HepG2 (cell line): ENCODE measurements at regions not wholly inside any gene's neighbourhood (a gene's known extent, or its start where the extent isn't known, plus 50 kb on each side); places are given as distances from the start of the nearest gene placed in this dataset.

Experiments
- ATAC-seq: fragments of 200-7000 bp; cut with Tn5 transposase; 3 replicates; pipeline ENCODE4 v1.9.1; 2020; ENCODE audit warnings: mild to moderate bottlenecking, moderate library complexity
- BruUV-seq: library from RNA; stranded (reverse); fragments of 400-500 nt; replicated peaks from 2 replicates; lab custom pipeline; 2021; lab: Mats Ljungman, UMichigan
- CTCF ChIA-PET: fragments of 300-600 bp; formaldehyde crosslinking; extraction: SDS; loops from one replicate; lab custom pipeline; 2021; ENCODE audit warnings: low total read pairs, inconsistent platforms, low intra/inter-chr PET ratio; lab: Yijun Ruan, JAX
- POLR2A ChIA-PET: fragments of 350-600 bp; sonication (Branson Sonifier 250); formaldehyde crosslinking; loops from one replicate; lab custom pipeline; 2020; ENCODE audit warnings: antibody characterized with exemption, inconsistent platforms; lab: Yijun Ruan, JAX
- DNase-seq: peaks from one replicate; pipeline ENCODE4 v3.0.0-alpha.2; 2015; ENCODE audit warnings: low spot score
- FAIRE-seq: peaks from 3 replicates; lab custom pipeline; 2011; peaks lifted over from hg19 to GRCh38; lab: Jason Lieb, UNC
- H2AFZ ChIP-seq: one replicate; pipeline ENCODE4 v1.6.1; 2011; ENCODE audit warnings: low read length, inconsistent platforms
- H3K27ac ChIP-seq: fragments of 300-600 bp; 3 replicates; pipeline ENCODE4 v1.8.0; 2011; ENCODE audit warnings: mixed run types, mild to moderate bottlenecking, mixed read lengths, low read length, inconsistent platforms; ENCODE audit not compliant: insufficient read depth; ENCODE audit errors: extremely low read length
- H3K27me3 ChIP-seq, 2 experiments: fragments of 200-600 bp in 1 of 2; 2 replicates in 1 of 2; 3 replicates in 1 of 2; pipeline versions ENCODE4 v1.6.0 to v1.8.0; 2011; ENCODE audit warnings: low read length in 2 of 2, mild to moderate bottlenecking in 2 of 2, moderate library complexity in 2 of 2, inconsistent platforms in 1 of 2; ENCODE audit not compliant: insufficient read depth in 2 of 2, control insufficient read depth in 1 of 2
- H3K36me3 ChIP-seq, 2 experiments: fragments of 200-600 bp in 1 of 2; replicated peaks in 1 of 2; 2 replicates in 1 of 2; 3 replicates in 1 of 2; pipeline versions ENCODE4 v1.5.1 to v1.8.0; 2011; ENCODE audit warnings: low read length in 2 of 2, inconsistent platforms in 1 of 2; ENCODE audit not compliant: insufficient read depth in 2 of 2, control insufficient read depth in 1 of 2
- H3K4me1 ChIP-seq: 2 replicates; pipeline ENCODE4 v1.5.1; 2012; ENCODE audit warnings: low read length, inconsistent platforms; ENCODE audit not compliant: insufficient read depth
- H3K4me2 ChIP-seq: 2 replicates; pipeline ENCODE4 v1.6.0; 2011; ENCODE audit warnings: low read depth, low read length, inconsistent platforms
- H3K4me3 ChIP-seq, 3 experiments: fragments of 200-600 bp in 1 of 3; sonication (generic), shearing (Covaris generic) in 1 of 3; replicated peaks in 1 of 3; 2 replicates each; pipeline ENCODE4 v1.5.1; 2011 to 2016; ENCODE audit warnings: low read length in 3 of 3, inconsistent platforms in 2 of 3, low read depth in 2 of 3, mild to moderate bottlenecking in 2 of 3, control low read depth in 1 of 3, mixed read lengths in 1 of 3; ENCODE audit not compliant: insufficient read depth in 1 of 3
- H3K79me2 ChIP-seq: one replicate; pipeline ENCODE4 v1.6.1; 2011; ENCODE audit warnings: low read length, inconsistent platforms; ENCODE audit not compliant: insufficient read depth
- H3K9ac ChIP-seq: 2 replicates; pipeline ENCODE4 v1.6.0; 2011; ENCODE audit warnings: mild to moderate bottlenecking, low read depth, low read length, inconsistent platforms; ENCODE audit not compliant: insufficient read depth
- H3K9me3 ChIP-seq: 2 replicates; pipeline ENCODE4 v1.5.1; 2012; ENCODE audit warnings: mild to moderate bottlenecking, low read length
- H4K20me1 ChIP-seq: 2 replicates; pipeline ENCODE4 v1.6.0; 2011; ENCODE audit warnings: inconsistent platforms, mild to moderate bottlenecking, low read length, moderate library complexity; ENCODE audit not compliant: insufficient read depth
- ATM ChIP-seq: fragments of 450-650 bp; IDR thresholded peaks from 2 replicates; pipeline ENCODE4 v1.7.1; 2017; ENCODE audit warnings: mild to moderate bottlenecking, borderline replicate concordance
- HNRNPUL1 ChIP-seq: fragments of 200-400 bp; formaldehyde crosslinking; IDR thresholded peaks from 2 replicates; pipeline ENCODE4 v1.6.1; 2017; ENCODE audit warnings: low read depth, mild to moderate bottlenecking, low read length, moderate library complexity
- XBP1 ChIP-seq: sonication (generic); formaldehyde crosslinking; IDR thresholded peaks from 2 replicates; pipeline ENCODE4 v1.5.0; 2020; ENCODE audit warnings: missing genetic modification reagents
- ZBTB49 ChIP-seq: sonication (generic); formaldehyde crosslinking; IDR thresholded peaks from 2 replicates; pipeline ENCODE4 v1.4.0; 2020; ENCODE audit warnings: missing genetic modification reagents, borderline replicate concordance
- ZGPAT ChIP-seq: IDR thresholded peaks from 2 replicates; pipeline ENCODE4 v1.6.1; 2016; ENCODE audit warnings: mild to moderate bottlenecking
- ZNF558 ChIP-seq: sonication (generic); formaldehyde crosslinking; IDR thresholded peaks from 2 replicates; pipeline ENCODE4 v1.9.0; 2022; ENCODE audit warnings: mild to moderate bottlenecking, missing genetic modification reagents, borderline replicate concordance
- ZNF569 ChIP-seq: sonication (generic); formaldehyde crosslinking; IDR thresholded peaks from 2 replicates; pipeline ENCODE4 v1.5.0; 2020; ENCODE audit warnings: mild to moderate bottlenecking, missing genetic modification reagents, moderate library complexity, borderline replicate concordance
- ZNF615 ChIP-seq: sonication (generic); formaldehyde crosslinking; IDR thresholded peaks from 2 replicates; pipeline ENCODE4 v1.5.0; 2020; ENCODE audit warnings: mild to moderate bottlenecking, missing genetic modification reagents, borderline replicate concordance
- WGBS: methylation state at CpG from one replicate; pipeline ENCODE4 v1.1.6; 2017; ENCODE audit warnings: low lambda C conversion rate; 5-methylcytosine and 5-hydroxymethylcytosine counted together
- in situ Hi-C: cut with HindIII; loops from 2 replicates; pipeline ENCODE4 v1.10.0; 2017; ENCODE audit warnings: low pct_unique_long_range_greater_than_20kb; ENCODE audit not compliant: extremely low pct_ligation_motif_present
- intact Hi-C: fragments of 100-400 bp; cut with micrococcal nuclease; formaldehyde crosslinking; loops from one replicate; pipeline ENCODE4 v1.10.0; 2022; ENCODE audit not compliant: unreplicated experiment

- Histone ChIP-seq H3K9me3 (no peaks in the 10 kb centered on the region), H3K27me3 (0 out of 5 replicates have a peak, but pooled peaks cover 0 to 5% of the 10 kb centered on the region in 2 experiments), H4K20me1 (no peaks in the 10 kb centered on the region), H3K4me2 (no peak overlapping the region), H3K79me2 (no peaks in the 10 kb centered on the region), H3K4me1 (no peaks in the 10 kb centered on the region), H2AFZ (no peak overlapping the region)
- no peak for ATAC-seq
- in situ Hi-C loops = no loop called here
- 0% methylated on average over 2 of the region's 2 CpGs for WGBS
- no peak for FAIRE-seq
- no TSS peak for BruUV-seq
- POLR2A ChIA-PET = no interaction called here
- TF ChIP-seq ZGPAT (no peak), ATM (no peak), ZNF569 (CRISPR knock-in tag) (no peak), ZNF558 (CRISPR knock-in tag) (no peak), ZNF615 (CRISPR knock-in tag) (no peak), ZBTB49 (CRISPR knock-in tag) (no peak), XBP1 (CRISPR knock-in tag) (no peak), HNRNPUL1 (no peak)
- TF ChIP-seq, all 625 proteins: peak for 0
- CTCF ChIA-PET = no interaction called here
- Histone ChIP-seq H3K4me3 (no peak overlapping the region), H3K9ac (no peak overlapping the region), H3K27ac (no peak overlapping the region), H3K36me3 (no peaks in the 10 kb centered on the region)
- DNase-seq = no peak
- intact Hi-C loops = no loop called here
These were observed 309.4 kb upstream of the NOCT start for GRCh38 chr4:138706201-138706600.
